HG03064 (cell line): ENCODE measurements at regions not wholly inside any gene's neighbourhood (a gene's known extent, or its start where the extent isn't known, plus 50 kb on each side); places are given as distances from the start of the nearest gene placed in this dataset.
A peak's percentile ranks its signal among the peaks of the same experiment; 100 is the strongest.
"Not testable (repeated sequence)": the region's sequence is repeated elsewhere in the genome, so short reads cannot be mapped to it uniquely, and the experiment has no call there.

Experiments
- ATAC-seq: cut with Tn5 transposase; IDR thresholded peaks from one replicate; pipeline ENCODE4 v1.9.1; 2021; ENCODE audit warnings: low read depth; ENCODE audit not compliant: unreplicated experiment

DNA sequence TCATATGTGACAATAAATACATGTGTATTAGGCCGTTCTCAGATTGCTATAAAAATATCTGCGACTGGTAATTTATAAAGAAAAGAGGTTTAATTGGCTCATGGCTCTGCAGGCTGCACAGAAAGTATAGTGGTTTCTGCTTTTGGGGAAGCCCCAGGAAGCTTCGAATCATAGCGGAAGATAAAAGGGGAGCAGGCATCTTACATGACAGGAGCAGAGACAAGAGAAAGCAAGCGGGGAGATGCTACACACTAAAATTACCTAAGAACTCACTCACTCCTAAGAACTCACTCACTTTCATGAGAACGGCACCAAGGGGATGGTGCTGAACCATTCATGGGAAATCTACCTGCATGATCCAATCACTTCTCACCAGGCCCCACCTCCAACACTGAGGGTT is 284.9 kb downstream of the OTUD1 start:
- no peak for ATAC-seq

DNA sequence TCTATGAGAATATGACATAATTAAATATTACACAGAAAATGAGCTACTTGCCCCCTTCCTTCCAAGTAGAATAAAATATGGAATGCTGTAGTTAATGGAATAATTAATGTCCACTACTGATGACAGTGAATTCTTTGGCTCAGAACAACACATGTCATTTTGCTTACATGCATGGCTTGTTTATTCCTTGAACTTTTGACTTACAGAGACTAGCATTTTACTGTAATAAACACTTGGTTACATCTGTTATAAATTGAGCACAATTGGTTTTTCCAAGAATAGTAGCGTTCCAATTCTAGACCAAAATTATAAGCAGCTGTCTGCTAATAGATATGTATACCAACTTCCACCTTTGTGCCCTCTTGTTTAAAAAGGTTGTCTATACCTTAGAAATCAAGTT is 286.7 kb downstream of the OTUD1 start:
- ATAC-seq: no peak

DNA sequence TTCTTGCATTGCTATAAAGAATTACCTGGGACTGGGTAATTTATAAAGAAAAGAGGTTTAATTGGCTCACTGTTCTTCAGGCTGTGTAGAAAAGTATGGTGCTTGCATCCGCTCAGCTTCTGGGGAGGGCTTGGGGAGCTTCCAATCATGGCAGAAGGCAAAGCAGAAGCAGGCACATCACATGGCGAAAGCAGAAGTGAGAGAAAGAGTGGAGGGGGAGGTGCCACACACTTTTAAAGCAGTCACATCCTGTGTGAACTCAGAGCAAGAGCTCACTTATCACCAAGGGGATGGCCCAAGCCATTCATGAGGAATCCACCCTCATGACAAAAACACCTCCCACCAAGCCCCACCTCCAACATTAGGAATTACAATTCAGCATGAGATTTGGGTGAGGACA is 303.5 kb downstream of the OTUD1 start:
- peak; percentile 97 for ATAC-seq

DNA sequence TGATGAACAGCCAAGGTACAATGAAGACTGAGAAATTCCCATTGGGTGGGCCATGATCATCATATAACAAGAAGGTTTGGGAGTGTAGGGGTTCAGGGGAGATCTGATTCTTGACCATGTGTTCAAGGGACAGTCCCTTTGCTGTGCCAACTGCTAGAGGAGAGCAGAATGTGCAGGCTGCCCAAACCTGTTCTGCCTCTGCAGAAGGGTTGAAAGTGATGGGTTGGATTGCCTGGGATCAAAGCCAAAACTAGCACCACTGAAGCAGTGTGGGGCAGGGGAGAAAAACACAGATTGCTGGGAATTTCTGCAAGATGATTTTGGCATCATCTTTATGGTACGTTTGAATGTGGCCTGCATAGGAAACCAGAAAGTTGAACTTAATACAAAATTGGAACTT is 303.9 kb downstream of the OTUD1 start:
- no peak for ATAC-seq

DNA sequence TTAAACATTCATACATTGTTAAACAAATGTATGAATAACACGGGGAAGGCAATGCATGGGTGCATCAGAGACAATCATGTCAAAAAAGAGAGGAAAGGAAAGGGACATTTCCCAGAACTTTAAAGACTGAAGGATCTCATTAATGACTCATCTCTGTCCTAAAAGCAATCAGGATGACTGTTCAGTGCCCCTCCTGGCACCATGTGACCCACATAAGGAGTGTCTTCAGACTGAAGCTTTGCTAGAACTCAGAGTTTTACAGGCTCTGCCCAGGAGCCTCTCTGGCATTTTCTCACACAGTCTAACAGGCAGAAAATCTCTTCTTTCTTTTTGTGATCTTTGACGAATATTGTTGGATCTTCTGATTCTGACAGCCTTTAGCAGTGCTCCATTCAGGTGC is 315.3 kb downstream of the OTUD1 start:
- ATAC-seq: no peak

DNA sequence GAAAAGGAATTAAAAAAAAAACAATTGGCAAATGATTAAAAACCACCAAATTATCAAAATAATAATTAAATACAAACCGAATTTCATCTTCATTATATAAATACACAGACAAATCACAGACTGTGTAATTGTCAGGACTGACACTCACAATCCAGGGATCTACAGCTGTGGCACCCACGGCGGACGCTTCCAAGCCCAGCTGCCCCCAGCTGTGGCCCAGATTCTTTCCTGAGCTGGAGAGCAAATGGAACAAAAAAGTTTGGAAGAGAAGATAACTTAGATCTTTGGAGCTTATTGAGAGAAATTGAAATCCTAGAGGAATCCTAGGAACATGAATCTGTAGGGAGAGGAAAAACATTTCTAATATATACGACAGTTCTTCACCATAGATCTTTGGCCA is 316.1 kb downstream of the OTUD1 start:
- ATAC-seq: no peak

DNA sequence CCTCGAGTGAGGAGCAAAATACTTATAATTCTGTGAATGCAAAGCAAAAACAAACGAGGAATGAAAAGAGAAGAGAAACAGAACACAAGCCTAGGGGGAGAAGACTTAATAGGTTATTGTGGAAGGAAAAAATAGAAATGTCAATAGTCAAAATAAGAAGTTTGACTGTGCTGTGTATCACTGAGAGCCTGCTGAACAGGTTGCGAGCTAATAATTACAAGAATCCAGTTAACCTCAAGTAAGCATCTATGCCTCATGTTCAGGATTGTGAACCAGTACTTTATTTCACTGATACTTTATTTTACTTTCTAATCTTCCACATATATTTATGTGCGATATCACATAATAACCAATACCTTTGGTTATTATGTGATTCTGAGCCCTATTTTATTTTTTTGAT is 316.7 kb downstream of the OTUD1 start:
- ATAC-seq: no peak

DNA sequence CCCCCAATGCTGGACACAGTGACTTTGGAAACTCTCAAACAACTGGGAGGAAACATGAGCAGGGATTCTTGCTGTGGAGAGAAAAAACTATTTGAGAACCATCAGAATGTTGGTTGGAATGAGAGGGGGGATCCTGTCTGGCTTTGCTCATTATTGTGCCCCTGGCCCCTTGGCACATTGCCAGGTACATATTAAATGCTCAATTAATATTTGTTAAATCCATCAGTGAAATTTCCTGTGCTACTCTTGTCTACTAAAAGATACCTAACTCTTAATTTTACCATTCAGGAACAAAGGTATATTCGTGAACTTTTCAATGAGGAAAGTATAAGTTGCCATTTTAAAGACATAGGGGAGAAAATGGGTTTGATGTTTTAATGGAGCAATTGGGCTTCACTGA is 329.4 kb downstream of the OTUD1 start:
- no peak for ATAC-seq

DNA sequence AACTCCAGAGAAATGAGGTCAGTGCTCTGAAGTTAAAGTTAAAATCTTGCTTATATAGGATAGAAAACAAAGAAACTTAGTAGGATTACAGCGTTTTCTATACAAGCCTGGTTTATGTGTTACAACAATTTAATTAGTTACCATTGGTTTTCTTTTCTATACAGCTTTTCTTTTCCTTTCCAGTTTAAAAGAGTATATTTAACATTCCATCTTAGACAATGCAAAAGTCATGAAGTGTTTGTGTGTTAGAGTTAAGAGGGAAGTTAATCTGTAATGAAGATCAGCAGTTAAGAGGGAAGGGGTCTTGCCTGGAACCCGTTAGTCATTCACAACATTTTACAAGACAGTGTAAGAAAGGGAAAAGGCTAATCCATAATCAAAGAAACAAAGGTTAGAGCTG is 338.3 kb downstream of the OTUD1 start:
- no peak for ATAC-seq

DNA sequence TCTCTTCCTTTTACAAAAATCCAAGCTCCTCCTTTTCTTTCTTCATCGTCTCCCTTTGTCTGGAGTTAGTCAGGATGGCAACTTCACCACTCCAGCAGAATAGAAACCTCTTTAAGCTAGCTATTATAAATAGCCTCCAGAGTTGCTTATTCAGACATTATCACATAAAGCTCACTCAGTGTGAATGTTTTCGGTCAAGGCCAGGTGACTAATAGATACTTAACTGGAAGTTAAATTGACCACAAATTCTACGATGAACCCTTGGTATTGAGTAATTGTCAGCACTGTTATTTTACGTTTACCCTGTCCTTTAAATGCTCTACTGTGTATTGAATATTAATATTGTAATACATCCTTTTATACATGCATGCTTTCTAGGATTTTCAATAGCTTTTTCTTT is 340.4 kb downstream of the OTUD1 start:
- ATAC-seq: no peak

DNA sequence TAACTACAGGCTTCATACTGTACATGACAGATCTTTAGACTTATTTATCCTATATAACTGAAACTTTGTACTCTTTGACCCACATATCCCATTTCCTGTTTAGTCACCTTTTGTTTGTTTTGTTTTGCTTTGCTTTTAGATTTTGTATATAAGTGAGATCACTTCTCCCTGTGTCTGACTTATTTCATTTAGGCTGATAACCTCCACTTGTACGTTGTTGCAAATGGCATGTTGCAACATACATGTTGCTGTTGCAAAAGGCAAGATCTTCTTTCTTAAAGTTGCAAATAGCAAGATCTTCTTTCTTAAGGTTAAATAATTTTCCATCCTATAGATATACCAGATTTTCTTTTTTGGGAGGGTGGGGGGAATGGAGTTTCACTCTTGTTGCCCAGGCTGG is 341.5 kb downstream of the OTUD1 start:
- no peak for ATAC-seq

DNA sequence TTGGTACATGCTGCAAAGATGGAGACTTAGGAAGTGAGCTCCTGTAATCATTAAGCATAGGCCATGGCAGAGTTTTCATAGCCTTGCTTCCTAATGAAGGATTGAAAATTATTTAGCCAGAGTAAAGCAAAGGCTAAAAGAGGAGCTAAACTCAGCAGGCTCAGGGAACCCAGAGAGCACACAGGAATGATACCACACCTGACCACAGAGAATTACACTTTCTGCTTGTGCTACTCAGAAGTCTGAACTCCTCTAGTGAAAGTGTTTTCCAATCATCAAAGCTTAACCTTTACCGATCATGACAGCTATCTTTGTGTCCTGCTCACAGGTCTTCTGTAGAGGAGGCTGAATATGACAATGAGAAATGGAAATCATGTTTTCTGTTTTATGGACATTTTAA is 347.7 kb downstream of the OTUD1 start:
- ATAC-seq: no peak

DNA sequence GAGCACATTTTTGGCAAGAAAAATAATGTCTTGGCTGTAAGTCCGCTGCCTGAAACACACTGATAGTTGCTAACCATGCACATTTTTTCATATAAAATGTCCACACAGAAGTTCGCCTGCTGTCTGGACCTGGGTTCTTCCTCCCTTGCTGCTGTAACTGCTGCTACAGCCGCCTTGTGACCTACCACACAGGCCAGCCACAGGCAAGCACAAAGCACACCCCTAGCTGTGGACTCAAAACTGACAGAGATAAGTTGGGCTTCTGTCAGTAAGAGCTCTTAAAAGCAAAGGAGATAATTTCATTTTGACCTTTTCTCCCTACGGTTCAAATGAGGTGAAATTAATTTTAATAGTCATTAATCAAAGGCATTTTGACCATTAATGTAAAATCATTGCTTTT is 354.7 kb downstream of the OTUD1 start:
- ATAC-seq: no peak

DNA sequence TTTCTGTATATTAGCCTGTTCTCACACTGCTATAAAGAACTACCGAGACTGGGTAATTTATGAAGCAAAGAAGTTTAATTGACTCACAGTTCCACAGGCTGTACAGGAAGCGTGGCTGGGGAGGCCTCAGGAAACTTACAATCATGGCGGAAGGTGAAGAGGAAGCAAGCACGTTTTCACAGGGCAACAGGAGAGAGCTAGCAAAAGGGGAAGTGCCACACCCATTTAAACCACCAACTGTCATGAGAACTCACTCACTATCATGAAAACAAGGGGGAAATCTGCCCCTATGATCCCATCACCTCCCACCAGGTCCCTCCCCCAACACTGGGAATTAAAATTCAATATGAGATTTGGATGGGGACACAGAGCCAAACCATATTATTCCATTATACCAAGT is 358.6 kb downstream of the OTUD1 start:
- not testable (repeated sequence) for ATAC-seq

DNA sequence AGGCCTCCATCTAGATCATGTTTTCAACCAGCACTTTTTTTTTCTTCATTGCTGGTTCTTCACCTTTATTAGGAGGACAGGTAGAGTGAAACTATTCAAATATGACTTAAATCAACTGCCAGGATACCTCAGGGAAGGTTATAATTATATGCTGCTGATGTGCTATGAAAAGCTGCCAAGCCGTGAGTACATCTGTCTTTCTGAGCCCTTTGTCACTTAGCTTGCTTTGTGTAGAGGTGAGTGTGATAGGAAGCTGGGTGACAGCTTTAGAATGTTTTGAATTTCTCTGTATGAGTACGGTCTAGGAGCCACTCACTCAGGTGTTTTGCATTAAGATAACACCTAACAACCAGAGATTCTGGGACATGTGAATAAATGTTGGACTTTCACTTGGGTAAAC is 365.2 kb downstream of the OTUD1 start:
- ATAC-seq: no peak

DNA sequence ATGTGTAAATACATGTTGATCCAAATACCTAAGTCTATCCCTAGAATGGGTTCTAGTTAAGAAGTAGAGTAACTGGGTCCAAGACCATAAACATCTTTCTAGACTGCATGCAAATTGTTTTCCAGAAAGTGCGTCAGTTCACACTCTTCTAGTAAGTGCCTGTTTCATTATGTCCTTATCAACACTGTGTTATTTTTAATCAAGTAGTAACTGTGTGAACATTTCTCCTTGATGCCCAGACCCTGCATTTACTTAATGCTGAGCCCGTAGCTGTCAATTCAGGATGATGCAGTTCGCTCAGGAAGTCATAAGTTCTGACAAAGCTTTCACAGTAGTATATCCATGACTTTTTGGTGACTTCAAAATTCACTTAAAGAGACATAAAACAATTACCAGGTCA is 374.8 kb downstream of the OTUD1 start:
- no peak for ATAC-seq

DNA sequence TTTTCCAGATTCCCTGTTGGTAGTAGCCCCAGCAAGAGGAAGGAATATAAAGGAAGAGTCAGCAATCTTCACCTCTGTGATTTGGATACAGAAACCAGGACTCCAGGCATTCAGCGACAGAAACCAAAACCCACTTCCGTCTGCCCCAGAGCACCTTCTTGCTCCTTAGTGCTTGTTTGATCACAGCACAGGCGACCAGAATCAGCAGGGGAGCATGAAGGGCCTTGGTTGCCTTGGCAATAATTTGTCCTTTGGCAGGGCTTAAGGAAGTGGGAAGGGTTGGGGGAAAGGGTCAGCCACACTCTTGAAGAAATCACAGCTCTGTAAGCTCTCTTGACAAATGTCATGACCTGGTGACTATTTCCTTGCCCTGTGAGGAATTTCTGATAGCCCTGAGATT is 379.6 kb downstream of the OTUD1 start:
- no peak for ATAC-seq

DNA sequence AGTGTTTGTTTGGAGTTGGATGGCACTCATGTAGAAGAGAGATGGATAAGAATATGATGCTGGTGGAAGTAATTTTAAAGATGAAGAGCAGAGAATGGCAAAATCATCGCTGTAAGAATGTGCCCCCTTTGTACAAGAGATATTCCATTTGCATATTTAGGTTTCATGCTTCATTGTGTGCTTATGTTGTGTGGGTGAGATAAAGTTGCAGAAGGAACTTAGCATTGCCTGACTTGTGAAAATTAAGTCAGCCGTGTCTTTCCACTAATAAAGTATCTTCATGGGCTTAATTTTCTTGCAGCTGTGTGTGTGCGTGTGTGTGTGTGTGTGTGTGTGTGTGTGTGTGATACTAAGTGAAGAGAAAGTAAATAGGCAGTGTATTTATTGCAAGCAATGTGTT is 381.9 kb downstream of the OTUD1 start:
- no peak for ATAC-seq

DNA sequence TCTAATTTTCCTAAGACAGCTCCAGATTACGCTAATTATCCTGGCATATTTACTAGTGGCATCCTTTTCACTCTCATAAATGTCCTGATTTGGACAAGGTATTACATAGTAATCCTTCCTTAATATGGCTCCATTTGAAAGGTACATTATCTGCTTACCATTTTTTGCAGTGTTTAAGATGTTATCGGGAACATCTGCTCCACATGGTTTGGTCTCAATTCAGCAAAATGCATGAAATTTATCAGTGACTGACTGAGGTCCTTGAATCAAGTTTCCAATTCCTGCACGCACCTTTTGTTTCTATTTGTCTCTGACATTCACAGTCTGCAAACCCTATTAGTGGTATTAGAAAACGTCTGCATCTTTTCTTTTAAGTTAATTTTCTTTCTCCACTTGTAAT is 384.1 kb upstream of the KIAA1217 start:
- no peak for ATAC-seq

DNA sequence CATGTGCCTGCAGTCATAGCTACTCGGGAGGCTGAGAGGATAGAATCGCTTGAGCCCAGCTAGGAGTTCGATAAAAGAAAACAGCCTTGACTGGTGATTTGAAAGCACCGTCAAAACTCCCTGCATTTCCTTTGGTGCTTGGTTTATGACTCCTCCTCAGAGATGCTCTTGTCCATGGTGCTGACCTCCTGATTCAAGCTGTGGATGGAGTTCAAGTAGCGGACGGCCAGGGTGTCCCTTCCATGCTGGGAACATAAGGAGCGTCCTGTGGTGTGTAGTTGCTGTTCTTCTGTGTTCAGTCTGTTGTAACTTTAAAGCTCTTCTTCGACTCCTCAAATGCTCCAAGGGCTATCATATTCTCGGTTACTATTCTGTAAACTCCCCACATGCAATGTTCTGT is 382.5 kb upstream of the KIAA1217 start:
- ATAC-seq: no peak

DNA sequence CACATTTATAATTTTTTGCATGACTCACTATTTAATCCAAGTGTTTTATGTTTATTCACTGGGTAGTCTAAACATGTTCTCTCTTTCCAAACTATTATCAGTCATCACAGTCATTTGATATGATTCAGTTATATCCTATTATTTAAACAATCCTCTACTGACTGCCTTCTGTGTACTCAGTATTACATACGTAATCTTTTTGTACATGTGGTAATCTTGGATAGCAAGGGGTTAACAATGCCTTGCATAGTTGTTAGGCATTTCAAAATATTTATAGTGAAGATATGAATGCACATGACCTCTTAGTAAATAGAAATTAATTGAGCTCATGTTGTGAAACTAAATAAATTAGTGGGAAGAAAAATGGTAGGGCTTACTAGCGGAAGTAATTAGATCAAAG is 379.4 kb upstream of the KIAA1217 start:
- no peak for ATAC-seq

DNA sequence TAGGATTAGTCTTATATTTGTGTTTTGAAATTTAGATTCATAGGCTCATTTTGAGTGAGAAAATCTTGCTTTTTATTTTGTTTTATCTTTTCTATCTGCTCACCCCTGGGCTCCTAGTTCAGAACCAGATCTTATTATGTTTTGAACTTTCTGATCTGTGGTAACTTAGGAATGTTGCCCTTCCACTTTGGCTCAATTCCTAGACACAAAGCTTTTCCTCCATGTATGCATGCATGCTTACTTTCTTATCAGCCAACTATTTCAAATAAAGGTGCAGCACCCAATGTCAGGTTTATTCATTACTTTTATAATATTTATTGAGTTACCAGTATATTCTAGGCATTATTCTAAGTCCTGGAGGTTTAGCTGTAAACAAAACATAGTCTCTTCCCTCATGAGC is 374.8 kb upstream of the KIAA1217 start:
- no peak for ATAC-seq

DNA sequence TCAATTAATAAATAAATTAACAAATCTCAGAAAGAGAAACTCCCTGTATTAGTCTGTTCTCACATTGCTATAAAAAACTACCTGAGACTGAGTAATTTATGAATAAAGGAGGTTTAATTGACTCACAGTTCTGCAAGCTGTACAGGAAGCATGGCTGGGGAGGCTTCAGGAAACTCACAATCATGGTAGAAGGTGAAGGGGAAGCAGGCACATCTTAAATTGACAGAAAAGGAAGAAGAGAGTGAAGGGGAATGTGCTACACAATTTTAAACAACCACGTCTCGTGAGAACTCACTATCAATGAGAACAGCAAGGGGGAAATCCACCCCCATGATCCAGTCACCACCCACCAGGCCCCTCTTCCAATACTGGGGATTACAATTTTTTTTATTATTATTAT is 358.3 kb upstream of the KIAA1217 start:
- ATAC-seq: no peak

DNA sequence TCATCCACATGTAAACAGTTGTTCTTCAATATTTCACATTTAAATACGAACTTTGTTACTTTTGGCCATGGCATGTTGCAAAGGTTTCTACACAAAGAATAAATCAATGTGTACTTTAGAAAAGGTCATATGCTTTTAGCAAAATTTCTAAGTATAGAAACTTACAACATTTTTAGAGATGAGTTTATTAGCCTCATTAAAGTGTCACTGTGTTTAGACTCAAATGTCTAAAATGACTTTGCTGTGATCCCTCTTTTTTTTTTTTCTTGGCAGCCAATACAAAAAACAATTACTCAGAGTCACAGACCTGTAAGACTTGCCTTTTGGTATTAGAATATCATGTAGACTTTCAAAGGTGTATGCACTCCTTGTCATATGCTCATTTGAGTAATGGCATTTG is 349.3 kb upstream of the KIAA1217 start:
- no peak for ATAC-seq
